ENCODE measurements at regions not wholly inside any gene's neighbourhood (a gene's known extent, or its start where the extent isn't known, plus 50 kb on each side); places are given as distances from the start of the nearest gene placed in this dataset.

- TF ChIP-seq ARNTL (CRISPR knock-in tag; IDR thresholded peaks at IDR 0.05; ENCODE audit: borderline replicate concordance, low read depth) = no peak
- TF ChIP-seq ZC3H10 (CRISPR knock-in tag; IDR thresholded peaks at IDR 0.05) = no peak
These were observed 807.2 kb downstream of the BCL11A start (continued) for GRCh38 chr2:59746291-59746690.

DNA sequence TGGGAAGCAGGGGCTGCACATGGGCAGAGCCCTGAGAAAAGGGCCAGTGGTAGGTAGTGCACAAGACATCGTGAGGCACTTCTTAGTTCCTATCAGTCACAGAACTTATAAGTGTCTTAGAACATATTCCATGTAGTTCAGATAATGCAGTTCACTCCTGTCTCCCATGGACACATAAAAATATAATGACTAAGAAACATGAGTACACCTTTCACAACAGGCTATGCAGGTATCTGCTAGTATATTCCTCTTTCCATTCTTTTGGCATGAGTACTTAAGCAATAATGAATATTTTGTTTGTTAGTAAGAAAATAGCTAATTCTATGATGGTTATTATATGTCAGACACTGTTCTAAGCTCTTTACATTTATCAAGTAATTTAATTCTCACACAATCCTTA, 808.4 kb downstream of the BCL11A start:
- TF ChIP-seq PPARA (CRISPR knock-in tag; IDR thresholded peaks at IDR 0.05; ENCODE audit: borderline replicate concordance) (no peak), TCF4 (CRISPR knock-in tag; IDR thresholded peaks at IDR 0.05; ENCODE audit: borderline replicate concordance) (no peak), ZNF8 (CRISPR knock-in tag; IDR thresholded peaks at IDR 0.05) (no peak), CSDC2 (CRISPR knock-in tag; IDR thresholded peaks at IDR 0.05) (no peak), PATZ1 (CRISPR knock-in tag; IDR thresholded peaks at IDR 0.05; ENCODE audit: borderline replicate concordance) (no peak), BACH2 (CRISPR knock-in tag; IDR thresholded peaks at IDR 0.05; ENCODE audit: borderline replicate concordance) (no peak)
- no peak for ATAC-seq

DNA sequence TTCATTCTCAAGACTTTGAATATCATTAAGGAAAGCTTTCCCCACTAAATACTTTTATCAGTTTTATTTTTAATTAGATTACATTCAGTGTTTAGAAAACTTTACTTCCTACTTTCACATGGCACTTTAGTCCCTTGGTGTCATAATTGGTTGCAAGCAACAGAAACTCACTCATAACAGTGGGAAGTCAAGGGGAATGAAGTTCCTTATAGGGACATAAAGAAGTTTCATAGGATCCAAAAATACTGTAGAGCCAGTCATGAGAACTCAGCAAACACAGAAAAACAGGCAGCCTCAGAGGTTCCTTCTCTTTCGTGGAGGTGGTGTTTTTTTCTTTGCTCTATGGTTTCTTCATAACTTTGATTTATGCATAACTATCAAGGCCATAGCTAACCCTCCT, 809.0 kb downstream of the BCL11A start:
- no peak for ATAC-seq
- TF ChIP-seq TOX (CRISPR knock-in tag; IDR thresholded peaks at IDR 0.05; ENCODE audit: borderline replicate concordance) (no peak), ZFP3 (CRISPR knock-in tag; IDR thresholded peaks at IDR 0.05) (no peak), ZFP30 (CRISPR knock-in tag; IDR thresholded peaks at IDR 0.05) (no peak), GLIS3 (CRISPR knock-in tag; IDR thresholded peaks at IDR 0.05) (no peak), ISL1 (CRISPR knock-in tag; IDR thresholded peaks at IDR 0.05) (no peak), ZNF70 (CRISPR knock-in tag; IDR thresholded peaks at IDR 0.05) (no peak), SNAI2 (CRISPR knock-in tag; IDR thresholded peaks at IDR 0.05) (no peak), ESRRG (CRISPR knock-in tag; IDR thresholded peaks at IDR 0.05) (no peak), ARNTL (CRISPR knock-in tag; IDR thresholded peaks at IDR 0.05; ENCODE audit: borderline replicate concordance, low read depth) (no peak), ZNF8 (CRISPR knock-in tag; IDR thresholded peaks at IDR 0.05) (no peak), PPARA (CRISPR knock-in tag; IDR thresholded peaks at IDR 0.05; ENCODE audit: borderline replicate concordance) (no peak), ZC3H10 (CRISPR knock-in tag; IDR thresholded peaks at IDR 0.05) (no peak), RARB (CRISPR knock-in tag; IDR thresholded peaks at IDR 0.05) (no peak), OSR1 (CRISPR knock-in tag; IDR thresholded peaks at IDR 0.05) (no peak), PATZ1 (CRISPR knock-in tag; IDR thresholded peaks at IDR 0.05; ENCODE audit: borderline replicate concordance) (no peak), TSHZ2 (CRISPR knock-in tag; IDR thresholded peaks at IDR 0.05) (no peak)
- TF ChIP-seq, protein P1, sequence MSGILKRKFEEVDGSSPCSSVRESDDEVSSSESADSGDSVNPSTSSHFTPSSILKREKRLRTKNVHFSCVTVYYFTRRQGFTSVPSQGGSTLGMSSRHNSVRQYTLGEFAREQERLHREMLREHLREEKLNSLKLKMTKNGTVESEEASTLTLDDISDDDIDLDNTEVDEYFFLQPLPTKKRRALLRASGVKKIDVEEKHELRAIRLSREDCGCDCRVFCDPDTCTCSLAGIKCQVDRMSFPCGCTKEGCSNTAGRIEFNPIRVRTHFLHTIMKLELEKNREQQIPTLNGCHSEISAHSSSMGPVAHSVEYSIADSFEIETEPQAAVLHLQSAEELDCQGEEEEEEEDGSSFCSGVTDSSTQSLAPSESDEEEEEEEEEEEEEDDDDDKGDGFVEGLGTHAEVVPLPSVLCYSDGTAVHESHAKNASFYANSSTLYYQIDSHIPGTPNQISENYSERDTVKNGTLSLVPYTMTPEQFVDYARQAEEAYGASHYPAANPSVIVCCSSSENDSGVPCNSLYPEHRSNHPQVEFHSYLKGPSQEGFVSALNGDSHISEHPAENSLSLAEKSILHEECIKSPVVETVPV (CRISPR knock-in tag; IDR thresholded peaks at IDR 0.05) = no peak
- TF ChIP-seq, protein P2, sequence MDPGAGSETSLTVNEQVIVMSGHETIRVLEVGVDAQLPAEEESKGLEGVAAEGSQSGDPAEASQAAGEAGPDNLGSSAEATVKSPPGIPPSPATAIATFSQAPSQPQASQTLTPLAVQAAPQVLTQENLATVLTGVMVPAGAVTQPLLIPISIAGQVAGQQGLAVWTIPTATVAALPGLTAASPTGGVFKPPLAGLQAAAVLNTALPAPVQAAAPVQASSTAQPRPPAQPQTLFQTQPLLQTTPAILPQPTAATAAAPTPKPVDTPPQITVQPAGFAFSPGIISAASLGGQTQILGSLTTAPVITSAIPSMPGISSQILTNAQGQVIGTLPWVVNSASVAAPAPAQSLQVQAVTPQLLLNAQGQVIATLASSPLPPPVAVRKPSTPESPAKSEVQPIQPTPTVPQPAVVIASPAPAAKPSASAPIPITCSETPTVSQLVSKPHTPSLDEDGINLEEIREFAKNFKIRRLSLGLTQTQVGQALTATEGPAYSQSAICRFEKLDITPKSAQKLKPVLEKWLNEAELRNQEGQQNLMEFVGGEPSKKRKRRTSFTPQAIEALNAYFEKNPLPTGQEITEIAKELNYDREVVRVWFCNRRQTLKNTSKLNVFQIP (CRISPR knock-in tag; IDR thresholded peaks at IDR 0.05; ENCODE audit: borderline replicate concordance, low read depth) = no peak
